ENCODE measurements at regions not wholly inside any gene's neighbourhood (a gene's known extent, or its start where the extent isn't known, plus 50 kb on each side); places are given as distances from the start of the nearest gene placed in this dataset.

DNA sequence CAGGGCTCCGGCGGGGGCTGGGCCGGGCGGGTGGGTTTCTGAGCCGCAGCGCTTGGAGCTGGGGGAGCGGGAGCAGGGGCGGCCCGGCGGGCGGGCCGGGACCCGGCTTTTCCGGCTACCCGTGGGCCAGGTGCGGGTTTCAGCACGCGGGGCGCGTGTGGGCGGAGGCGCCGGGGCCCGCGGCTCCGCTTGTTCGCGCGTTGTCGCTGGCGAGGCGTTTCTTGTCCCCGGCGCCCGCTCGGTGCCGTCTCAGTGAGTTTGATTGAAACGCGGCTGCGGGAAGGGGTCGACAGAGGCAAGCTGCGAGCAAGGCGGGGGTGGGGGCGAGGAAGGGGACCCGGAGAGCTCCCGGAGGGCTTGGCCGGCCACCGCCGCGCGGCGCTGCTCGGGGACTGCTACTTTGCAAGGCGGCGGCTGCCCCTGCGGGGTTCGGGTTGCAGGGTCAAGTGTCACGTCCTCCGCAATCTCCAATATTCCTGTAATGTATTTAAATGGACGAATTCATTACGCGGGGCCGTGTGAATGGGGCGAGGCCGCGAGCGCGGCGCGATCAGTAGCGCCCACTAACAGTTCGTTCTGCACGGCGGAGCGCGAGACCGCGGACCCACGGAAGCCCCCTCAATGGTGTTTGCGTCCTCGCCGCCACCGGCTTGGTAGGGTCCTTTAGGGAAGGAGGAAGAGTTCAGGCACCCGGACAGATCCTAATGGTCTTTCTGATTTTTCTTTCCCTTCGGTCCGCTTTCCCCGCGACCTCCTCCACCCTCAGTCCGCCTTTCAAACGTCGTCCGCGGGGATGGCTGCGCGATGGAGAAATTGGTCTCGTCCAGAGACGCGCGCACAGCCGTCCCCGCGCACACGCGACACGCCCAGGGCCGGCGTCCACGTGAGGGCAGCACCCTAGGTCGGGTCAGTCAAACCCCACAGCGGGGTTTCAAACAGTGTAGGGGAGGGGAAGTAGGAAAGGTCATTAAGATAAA is 76.9 kb downstream of the INSIG1 start:
- Histone ChIP-seq H3K27me3 (peaks cover 99% of the 10 kb centered on the region), H3K9me3 (no peaks in the 10 kb centered on the region), H3K27ac (no peak overlapping the region), H3K36me3 (no peaks in the 10 kb centered on the region), H3K4me3 (peak overlapping the region; percentile 43), H3K4me1 (peaks cover 53% of the 10 kb centered on the region)
- 4% methylated on average over 60 of the region's 110 CpGs for WGBS
- TF ChIP-seq EP300 (IDR thresholded peaks at IDR 0.05) (no peak), POLR2A (IDR thresholded peaks at IDR 0.05) (no peak), POLR2AphosphoS5 (IDR thresholded peaks at IDR 0.05) (no peak)
- TF ChIP-seq, protein P1, sequence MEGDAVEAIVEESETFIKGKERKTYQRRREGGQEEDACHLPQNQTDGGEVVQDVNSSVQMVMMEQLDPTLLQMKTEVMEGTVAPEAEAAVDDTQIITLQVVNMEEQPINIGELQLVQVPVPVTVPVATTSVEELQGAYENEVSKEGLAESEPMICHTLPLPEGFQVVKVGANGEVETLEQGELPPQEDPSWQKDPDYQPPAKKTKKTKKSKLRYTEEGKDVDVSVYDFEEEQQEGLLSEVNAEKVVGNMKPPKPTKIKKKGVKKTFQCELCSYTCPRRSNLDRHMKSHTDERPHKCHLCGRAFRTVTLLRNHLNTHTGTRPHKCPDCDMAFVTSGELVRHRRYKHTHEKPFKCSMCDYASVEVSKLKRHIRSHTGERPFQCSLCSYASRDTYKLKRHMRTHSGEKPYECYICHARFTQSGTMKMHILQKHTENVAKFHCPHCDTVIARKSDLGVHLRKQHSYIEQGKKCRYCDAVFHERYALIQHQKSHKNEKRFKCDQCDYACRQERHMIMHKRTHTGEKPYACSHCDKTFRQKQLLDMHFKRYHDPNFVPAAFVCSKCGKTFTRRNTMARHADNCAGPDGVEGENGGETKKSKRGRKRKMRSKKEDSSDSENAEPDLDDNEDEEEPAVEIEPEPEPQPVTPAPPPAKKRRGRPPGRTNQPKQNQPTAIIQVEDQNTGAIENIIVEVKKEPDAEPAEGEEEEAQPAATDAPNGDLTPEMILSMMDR (IDR thresholded peaks at IDR 0.05): no peak
- DNase-seq (ENCODE audit: low spot score in 2 of 2): no peak

- WGBS: 13% methylated on average over 15 of the region's 16 CpGs
- H3K4me3 ChIP-seq: no peak overlapping the region
- no peak for TF ChIP-seq EP300 (IDR thresholded peaks at IDR 0.05)
- TF ChIP-seq, protein P1 (IDR thresholded peaks at IDR 0.05): no peak
- TF ChIP-seq POLR2AphosphoS5 (IDR thresholded peaks at IDR 0.05): no peak
- TF ChIP-seq POLR2A (IDR thresholded peaks at IDR 0.05): no peak
Observed at GRCh38 chr7:155375337-155376277, 77.9 kb downstream of the INSIG1 start.

GRCh38 chr7:155377071-155377837 is 79.6 kb downstream of the INSIG1 start:
- Histone ChIP-seq H3K4me3 (peak overlapping the region; percentile 34), H3K27ac (no peak overlapping the region), H3K36me3 (no peaks in the 10 kb centered on the region), H3K9me3 (no peaks in the 10 kb centered on the region), H3K4me1 (peaks cover 65% of the 10 kb centered on the region), H3K27me3 (peaks cover 100% of the 10 kb centered on the region)
- TF ChIP-seq POLR2A (IDR thresholded peaks at IDR 0.05) (no peak), POLR2AphosphoS5 (IDR thresholded peaks at IDR 0.05) (no peak), EP300 (IDR thresholded peaks at IDR 0.05) (no peak)
- TF ChIP-seq, protein P1 (IDR thresholded peaks at IDR 0.05): no peak
- WGBS: 7% methylated on average over 13 of the region's 13 CpGs
- DNase-seq (ENCODE audit: low spot score in 2 of 2): no peak

More at GRCh38 chr7:155375337-155376277, 77.9 kb downstream of the INSIG1 start:
- no peak for DNase-seq (ENCODE audit: low spot score in 2 of 2)
- Histone ChIP-seq H3K9me3 (no peaks in the 10 kb centered on the region), H3K27ac (no peak overlapping the region), H3K4me1 (peaks cover 57% of the 10 kb centered on the region), H3K36me3 (no peaks in the 10 kb centered on the region), H3K27me3 (peaks cover 100% of the 10 kb centered on the region)

DNA sequence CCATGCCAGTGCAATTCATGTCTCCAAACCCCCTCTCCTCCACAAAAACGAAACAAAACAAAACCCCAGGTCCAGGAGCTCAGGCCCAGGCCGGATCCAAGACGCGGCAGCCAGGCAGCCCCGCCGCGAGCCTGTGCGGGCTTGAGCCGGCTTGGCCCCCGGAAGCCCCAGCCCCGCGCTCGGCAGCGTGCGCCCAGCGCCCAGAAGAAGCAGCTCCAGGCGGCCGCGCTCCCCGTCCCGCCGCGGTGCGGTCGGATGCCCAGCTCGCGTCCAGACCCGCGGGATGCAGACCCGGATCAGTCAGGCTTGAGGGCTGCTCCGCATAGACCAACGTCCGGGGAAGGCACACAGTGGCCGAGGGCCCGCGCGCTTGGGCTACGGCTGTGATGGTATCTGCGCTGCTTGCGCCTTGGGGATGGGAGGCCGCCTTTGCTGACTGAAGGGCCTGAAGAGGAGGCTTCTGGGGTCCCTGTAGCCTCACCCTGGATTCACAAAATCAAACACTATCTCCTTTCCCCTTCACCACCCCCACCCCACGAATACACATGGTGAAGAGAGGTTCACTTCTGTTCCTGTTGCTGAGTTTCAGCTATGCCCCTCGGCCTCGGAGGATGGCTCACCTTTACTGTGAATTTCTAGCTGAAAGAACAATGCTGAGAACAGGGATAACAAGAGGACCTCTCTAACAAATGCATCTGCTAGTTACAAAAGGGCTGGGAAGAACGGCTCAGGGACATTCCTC is 79.9 kb upstream of the EN2 start:
- DNase-seq (ENCODE audit: low spot score in 2 of 2): no peak
- H3K27ac ChIP-seq: no peak overlapping the region
- peak overlapping the region; percentile 34 for H3K4me3 ChIP-seq
- no peaks in the 10 kb centered on the region for H3K9me3 ChIP-seq
- 4% methylated on average over 17 of the region's 45 CpGs for WGBS
- no peak for TF ChIP-seq POLR2A (IDR thresholded peaks at IDR 0.05)
- no peak for TF ChIP-seq POLR2AphosphoS5 (IDR thresholded peaks at IDR 0.05)
- no peak for TF ChIP-seq EP300 (IDR thresholded peaks at IDR 0.05)
- TF ChIP-seq, protein P1 (IDR thresholded peaks at IDR 0.05): no peak
- H3K36me3 ChIP-seq: no peaks in the 10 kb centered on the region
- H3K27me3 ChIP-seq: peaks cover 100% of the 10 kb centered on the region
- H3K4me1 ChIP-seq: peaks cover 59% of the 10 kb centered on the region

Measured in suprapubic skin (tissue), 4 donors.